GM19328 (cell line): ENCODE measurements at regions not wholly inside any gene's neighbourhood (a gene's known extent, or its start where the extent isn't known, plus 50 kb on each side); places are given as distances from the start of the nearest gene placed in this dataset.

Experiments used
- ATAC-seq: cut with Tn5 transposase; IDR thresholded peaks from one replicate; pipeline ENCODE4 v1.9.1; 2021; ENCODE audit warnings: mild to moderate bottlenecking, moderate library complexity; ENCODE audit not compliant: unreplicated experiment

GRCh38 chr21:36554411-36555157 lies 74.7 kb upstream of the CLDN14 start:
- ATAC-seq: no peak

GRCh38 chr21:36555199-36555800 lies 75.4 kb upstream of the CLDN14 start:
- ATAC-seq: no peak

GRCh38 chr21:36557316-36557715 lies 77.4 kb upstream of the CLDN14 start:
- no peak for ATAC-seq

- ATAC-seq: no peak
Measured at GRCh38 chr21:36560933-36561575, 81.1 kb upstream of the CLDN14 start.

DNA sequence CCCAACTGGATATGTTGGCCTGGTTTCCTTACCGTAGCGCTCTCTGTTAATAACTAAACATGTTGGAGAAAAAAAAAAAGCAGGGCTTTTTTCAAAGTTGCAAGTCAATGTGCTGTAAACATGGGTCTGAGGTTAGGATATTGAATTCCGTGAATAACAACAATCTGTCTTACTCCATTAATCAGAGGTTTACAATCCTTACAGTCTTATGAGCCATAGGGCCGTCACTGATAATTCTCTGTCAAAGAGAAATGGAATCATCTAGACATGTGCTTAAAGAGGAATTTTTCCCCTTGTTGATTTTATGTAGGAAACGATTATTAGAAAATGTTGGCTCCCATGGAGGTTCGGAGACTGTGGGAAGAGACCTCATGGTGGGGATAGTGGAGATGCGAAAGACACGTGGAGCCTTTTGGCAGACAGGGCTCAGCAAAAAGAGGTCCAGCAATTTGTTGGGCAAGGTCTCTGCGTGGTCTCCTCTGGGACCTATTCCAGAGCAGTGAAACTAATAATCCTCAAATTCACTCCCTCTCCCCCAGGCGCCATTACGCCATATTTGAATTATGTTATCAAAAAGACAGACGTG lies 83.5 kb upstream of the CLDN14 start:
- no peak for ATAC-seq

GRCh38 chr21:36564647-36565046 lies 84.7 kb upstream of the CLDN14 start:
- no peak for ATAC-seq

- ATAC-seq: no peak
Measured at GRCh38 chr21:36565540-36565939, 85.6 kb upstream of the CLDN14 start.

GRCh38 chr21:36566644-36567043 lies 86.7 kb upstream of the CLDN14 start:
- ATAC-seq: no peak

DNA sequence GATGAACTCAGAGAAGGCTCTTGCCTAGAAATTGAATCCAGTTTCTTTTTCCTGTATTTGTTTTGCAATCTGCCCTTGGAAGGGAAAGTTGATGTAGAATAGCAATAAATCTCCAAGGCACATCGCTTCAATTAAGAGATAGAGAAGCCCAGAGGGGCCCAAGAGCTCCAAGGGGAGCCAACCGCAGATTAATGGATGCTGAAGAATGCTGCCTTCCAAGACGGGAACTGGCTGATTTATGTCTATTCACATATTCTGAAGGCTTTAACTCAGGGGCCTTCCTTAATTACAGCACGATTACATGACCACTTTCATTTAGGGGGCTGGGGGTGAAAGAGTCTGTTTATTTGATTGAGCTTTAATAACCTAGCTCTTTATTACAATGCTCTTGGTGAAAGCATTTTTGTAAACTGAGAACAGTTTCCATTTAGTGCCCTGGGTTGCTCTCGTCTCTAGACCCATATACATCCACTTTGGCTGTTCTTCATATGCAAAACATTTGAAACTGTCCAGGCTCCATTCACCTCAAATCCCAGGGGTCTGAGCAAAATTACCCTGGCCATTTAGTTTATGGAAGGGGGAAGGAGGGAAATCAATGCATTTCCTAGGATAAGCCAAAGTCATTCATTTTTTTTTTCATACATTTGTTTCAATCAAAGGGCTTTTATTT lies 87.4 kb upstream of the CLDN14 start:
- no peak for ATAC-seq

- no peak for ATAC-seq
Measured at GRCh38 chr21:36569511-36569910, 89.6 kb upstream of the CLDN14 start.

DNA sequence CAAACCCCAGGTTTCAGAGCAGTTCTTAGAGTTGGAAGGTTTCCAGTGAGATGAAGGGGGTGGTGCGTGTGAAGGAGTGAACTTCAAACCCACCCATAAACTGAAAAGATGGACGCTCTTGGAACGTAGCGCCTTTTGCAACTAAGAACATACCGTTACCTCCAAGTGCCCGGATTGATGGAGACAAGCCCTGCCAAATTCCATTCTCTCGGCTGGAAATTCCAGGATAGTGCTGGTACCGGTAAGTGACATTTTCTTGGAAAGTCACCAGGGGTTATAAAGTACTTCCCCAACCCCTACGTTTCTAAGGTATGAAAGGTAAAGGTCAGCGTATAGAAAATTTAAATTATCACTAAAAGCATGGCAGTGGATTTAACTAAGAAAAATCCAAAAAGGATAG lies 91.6 kb upstream of the CLDN14 start:
- ATAC-seq: no peak

GRCh38 chr21:36572039-36572438 lies 92.1 kb upstream of the CLDN14 start:
- no peak for ATAC-seq

- no peak for ATAC-seq
Measured at GRCh38 chr21:36575306-36575705, 95.4 kb upstream of the CLDN14 start.

DNA sequence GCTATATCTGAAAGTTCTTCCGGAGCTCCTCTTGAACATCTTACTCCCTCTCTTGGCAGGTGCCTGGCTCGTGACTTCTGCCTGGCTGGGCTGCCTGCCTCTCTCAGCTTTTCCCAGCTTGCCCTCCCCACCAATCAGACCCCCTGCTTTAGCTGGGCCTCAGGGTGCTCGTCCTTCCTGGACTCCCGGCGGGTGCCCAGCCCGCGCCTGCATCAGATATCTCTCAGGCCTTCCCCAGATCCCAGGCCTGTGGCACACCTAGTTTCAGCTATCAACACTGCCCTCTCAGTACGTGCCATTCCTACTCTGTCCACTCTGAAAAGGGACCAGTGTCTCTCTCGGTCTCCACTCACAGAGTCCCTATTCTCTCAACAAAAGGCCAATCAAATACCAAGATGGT lies 96.5 kb upstream of the CLDN14 start:
- no peak for ATAC-seq

- no peak for ATAC-seq
Measured at GRCh38 chr21:36579898-36580297, 100.0 kb upstream of the CLDN14 start.

DNA sequence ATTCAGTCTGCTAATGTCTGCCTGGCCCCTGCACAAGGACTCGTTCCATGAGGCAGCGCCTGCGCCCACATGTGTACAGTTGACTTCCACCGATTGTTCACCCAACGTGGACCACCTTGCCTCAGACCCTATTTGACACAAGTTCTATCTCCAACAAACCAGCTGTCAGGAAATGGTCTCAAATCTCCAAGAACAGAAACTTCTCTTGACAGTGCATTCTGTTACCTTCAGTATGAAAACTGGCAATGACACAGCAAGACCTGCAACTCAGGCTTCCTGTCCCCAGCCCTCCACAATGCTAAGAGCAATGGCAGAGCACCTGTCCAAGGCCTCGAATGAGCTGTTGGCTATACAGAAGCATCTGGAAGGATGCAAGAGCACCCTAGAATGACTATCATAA lies 102.3 kb upstream of the CLDN14 start:
- no peak for ATAC-seq

DNA sequence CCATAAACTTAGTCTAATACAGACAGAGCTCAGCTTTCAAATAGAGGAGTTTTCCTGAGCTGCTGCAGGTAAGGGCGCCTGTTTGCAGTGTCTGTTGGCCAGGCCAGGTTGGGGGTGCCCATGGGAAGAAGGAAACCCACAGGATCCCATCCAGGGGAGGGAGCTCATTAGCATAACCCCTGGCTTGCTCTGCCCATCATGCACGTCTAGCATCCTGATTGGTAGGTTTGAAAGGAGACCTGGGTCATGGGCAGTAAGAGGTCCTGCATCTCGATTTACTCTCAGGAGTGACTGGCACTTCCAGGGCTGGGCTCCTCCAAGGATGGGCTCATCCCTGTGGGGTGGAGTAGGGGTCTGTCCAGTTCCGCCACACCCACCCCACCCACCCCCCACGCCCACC lies 103.7 kb upstream of the CLDN14 start:
- ATAC-seq: no peak

DNA sequence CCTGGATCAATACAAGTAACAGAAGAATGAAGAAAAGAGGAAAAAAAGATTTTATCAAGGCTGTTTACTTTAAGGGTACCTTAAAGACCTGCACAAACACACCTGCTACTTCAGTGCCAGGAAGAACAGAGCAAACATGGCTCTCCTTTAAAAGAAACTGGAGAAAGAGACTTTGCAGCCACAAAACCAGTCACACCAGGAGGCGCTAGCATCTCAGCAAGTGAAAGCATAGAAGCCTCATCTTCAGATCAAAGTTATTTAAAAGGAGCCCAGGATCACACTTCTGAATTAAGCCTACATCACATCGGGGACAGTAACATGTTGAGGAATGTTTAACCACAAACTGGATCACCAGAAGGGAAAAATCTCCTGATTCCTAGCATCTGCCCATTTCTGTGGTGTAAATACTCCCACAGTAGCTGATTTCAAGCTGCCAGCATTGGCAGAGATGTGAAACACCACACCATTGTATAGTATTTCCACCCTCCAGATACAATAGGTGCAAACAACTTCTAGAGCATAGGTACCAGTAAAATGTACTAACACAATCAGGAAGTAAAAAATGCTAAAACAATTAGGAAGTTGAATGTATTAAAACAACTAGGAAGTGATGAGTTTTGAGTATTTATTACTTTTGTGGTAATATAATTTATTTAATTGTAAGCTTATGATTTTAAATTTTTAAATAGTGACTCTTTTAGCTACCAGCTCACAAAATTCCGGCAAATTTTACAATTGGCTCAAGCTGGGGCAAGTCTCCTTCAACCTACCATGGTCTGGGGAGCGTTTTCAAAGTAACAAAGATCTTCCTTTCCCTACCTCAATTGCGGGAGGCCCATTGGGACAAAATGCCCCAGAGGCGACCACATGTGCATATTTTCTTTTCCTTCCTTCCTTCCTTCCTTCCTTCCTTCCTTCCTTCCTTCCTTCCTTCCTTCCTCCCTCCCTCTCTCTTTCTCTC lies 105.3 kb upstream of the CLDN14 start:
- no peak for ATAC-seq

DNA sequence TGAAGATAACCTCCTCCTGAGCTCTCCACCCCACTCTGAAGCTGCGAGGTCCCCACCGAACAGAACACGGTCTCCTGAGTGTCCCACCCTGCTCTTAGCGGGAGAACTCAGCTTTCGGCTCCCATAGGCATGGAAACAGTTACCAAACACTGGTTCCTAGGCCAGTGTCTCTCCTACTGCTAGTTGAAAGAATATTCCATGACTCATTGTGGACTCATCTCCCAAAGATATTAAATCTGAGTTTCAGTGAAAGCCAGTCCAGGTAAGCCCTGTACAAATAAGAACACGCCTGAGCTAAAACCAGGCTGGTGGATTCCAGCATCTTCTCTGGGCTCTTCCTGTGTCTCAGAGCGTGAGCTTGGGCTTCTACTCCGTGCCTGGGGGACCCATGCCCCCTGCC lies 107.5 kb upstream of the CLDN14 start:
- no peak for ATAC-seq

DNA sequence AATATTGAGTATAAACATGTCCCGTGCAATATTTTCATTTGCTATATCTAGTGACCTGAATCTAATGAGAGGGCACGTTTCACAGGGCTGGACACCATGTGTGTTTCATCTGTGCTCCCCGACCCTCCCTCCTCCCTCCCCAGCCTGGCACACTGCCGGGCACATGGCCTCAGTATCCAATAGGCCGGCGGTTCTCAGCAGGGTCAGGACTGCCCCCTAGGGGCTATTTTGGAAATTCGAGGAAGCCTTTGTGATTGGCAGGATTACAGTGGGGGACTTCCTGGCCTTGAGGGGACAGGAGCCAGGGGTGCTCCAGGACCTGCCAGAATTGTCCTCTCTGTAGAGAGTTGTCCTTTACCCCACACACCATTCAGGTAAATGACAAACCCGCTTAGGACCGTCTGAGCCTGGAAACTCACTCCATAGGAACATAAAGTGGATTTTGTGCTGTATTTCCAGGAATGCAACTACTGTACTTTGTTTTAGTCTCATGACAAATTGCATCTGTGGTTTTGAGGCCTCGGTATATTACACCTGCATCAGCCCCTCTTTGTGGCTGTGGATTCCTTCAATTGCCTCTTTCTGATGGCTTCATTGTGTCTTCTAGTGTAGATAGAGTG lies 109.5 kb upstream of the SIM2 start:
- no peak for ATAC-seq
